Renal pelvis (tissue), 1 donor: ENCODE measurements at regions not wholly inside any gene's neighbourhood (a gene's known extent, or its start where the extent isn't known, plus 50 kb on each side); places are given as distances from the start of the nearest gene placed in this dataset.

Experiments
- DNase-seq: peaks from one replicate; pipeline ENCODE4 v3.0.0-alpha.2; 2013

DNA sequence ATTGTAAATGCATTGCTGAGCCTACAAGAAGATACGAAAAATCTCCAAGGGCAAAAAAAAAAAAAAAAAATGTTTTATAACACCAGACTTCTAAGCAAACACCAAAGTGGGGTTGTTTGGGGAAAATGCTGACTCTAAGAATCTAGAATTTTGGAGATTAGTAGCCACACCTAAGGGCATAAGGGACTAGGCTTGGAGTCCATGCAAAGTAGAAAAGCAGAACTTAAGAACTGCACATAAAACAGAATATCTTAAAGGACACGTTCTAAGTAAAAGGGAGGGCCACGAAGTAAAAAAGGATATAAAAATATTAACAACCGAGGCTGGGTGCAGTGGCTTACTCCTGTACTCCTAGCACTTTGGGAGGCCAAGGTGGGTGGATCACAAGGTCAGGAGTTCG is 269.8 kb upstream of the AUTS2 start:
- no peak for DNase-seq

DNA sequence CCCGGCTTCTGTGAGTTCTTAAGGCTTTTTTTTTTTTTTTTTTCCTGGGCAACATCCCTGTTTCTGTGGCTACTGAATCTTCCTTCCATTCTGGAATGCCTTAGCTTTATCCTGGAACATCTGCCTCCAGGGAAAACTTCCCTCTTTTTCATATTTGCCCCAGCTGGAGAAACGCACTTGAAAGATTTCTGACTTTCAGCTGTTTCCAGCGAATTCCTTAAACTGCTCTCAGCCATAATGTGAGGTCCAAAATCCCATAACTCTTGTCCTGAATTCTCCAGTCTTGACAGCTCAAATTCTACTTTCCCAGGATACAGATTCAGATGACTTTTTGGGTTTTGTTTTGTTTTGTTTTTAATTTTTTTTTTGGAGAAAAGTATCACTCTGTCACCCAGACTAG is 263.6 kb upstream of the AUTS2 start:
- peak; percentile 48 for DNase-seq

DNA sequence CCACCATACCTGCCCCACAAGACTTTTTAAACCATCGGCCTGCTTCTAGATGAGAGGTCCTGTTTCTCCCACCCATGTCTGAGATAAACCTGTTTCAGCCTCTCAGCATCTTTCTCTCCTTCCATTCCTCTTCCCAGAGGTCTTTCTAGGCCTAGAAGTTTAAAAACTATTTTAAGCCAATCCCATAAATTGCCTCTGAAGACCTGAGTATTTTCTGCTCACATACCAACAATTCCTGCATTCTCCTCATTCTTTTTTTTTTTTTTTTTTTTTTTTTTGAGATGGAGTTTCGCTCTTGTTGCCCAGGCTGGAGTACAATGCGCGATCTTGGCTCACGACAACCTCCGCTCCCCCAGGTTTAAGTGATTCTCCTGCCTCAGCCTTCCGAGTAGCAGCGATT is 262.9 kb upstream of the AUTS2 start:
- no peak for DNase-seq

GRCh38 chr7:69336976-69337375 is 261.3 kb upstream of the AUTS2 start:
- DNase-seq, result no peak

DNA sequence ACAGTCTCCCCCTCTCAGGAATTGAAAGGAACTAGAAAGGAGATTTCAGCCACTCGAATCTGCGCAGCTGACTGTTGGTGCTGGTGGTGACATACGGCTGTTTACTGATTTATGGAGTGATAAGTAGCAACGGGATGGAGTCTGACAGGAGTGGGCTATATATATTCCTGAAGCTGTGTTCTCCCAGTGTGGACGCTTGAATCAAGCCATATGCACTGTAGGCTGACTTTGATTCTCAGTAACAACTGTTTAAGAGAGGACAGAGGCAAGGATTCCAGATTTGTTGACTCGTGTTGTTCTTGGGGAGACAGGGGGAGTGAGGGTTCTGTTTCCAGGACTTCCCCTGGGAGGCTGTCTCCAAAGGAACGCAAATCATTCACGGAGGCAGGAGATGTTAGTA is 260.1 kb upstream of the AUTS2 start:
- DNase-seq, result peak; percentile 51

DNA sequence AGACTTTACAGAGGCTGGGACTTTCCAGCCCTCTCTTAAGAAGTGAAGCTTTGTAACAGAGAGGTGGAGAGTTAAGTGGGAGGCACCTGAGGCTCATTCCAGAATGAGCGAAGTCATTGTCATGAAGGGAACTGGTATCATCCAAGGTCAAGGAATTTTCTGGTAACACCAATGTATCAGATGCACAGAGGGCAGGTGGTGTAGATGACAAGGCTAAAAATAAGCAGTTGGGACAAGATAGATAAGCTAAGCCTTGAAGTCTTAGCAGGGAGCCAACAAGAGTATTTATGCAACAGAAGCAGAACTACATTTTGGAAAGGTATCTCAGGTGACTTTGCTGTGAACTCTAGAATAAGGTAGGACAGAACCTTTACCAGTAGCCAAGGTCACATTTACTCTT is 257.0 kb upstream of the AUTS2 start:
- no peak for DNase-seq

GRCh38 chr7:69342154-69342884 is 256.0 kb upstream of the AUTS2 start:
- no peak for DNase-seq

GRCh38 chr7:69349291-69349690 is 249.0 kb upstream of the AUTS2 start:
- no peak for DNase-seq

DNA sequence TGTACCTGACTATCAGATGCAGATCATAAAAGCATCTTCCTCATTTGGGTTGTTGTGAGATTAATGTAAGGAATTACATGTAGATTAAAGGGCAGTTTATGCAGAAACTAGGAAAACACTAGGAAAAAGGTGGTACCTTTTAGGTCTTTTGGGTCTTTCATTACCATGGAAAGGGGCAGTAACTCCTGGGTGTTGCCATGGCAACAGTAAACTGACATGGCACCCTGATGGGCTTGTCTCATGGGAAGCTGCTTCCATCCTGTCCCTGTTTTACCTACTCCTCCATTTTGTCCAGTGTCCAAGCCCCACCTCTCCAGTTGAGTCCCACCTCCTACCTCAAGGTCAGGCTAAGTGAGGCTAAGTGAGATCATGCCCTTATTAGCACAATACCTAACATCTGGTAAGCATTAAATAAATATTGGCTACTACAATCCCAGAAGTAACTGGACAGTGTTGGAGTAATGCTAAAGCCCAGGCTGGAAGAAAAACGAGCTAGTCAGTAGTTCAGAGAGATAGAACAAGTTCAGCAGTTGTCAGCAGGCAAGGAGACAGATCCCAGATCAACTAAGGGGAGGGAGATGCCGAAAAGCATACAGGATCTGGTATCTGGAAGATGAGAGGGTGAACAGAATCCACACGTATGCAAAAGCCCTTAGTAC is 240.0 kb upstream of the AUTS2 start:
- no peak for DNase-seq

- DNase-seq, result no peak
Observed at GRCh38 chr7:69359003-69359700, 239.1 kb upstream of the AUTS2 start.

GRCh38 chr7:69360913-69361312 is 237.4 kb upstream of the AUTS2 start:
- no peak for DNase-seq

GRCh38 chr7:69363136-69363535 is 235.1 kb upstream of the AUTS2 start:
- DNase-seq, result no peak

DNA sequence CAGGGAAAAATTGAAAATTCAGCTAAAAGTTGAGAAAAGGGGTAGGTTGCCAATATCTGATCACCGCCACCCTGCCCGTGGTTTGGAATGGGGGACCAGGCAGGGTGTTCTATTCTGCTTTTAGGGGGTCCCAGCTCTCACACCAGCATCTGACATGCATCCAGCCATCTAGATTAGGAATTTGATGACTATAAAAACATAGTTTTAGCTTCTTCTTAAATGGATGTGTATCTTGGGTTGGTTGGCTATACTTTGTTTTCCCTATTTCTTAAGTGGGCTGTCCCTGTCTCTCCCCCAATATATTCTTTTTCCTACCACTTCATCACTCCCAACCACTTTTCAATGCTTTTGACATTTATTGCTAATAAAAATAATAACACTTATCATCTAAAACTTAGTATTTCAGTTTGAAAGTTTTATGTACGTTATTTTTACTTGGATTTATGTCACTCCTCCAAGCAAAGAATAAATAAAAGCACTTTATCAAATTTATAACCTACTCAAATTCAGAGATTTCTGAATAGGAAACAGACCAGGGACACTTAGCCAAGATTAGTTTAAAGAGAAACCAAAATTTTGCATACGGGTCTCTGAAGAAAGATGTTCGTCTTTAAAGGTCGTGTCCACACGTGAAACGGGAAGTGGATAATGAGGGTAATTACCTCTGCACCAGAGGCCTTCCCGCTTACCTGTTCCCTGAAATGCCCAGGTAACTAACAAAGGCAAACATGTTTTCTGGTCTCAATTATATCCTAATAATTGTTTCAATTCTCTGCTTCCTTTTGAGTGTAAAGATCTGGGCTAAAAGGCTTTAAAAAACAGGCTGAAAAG is 233.2 kb upstream of the AUTS2 start:
- DNase-seq, result peak; percentile 35

DNA sequence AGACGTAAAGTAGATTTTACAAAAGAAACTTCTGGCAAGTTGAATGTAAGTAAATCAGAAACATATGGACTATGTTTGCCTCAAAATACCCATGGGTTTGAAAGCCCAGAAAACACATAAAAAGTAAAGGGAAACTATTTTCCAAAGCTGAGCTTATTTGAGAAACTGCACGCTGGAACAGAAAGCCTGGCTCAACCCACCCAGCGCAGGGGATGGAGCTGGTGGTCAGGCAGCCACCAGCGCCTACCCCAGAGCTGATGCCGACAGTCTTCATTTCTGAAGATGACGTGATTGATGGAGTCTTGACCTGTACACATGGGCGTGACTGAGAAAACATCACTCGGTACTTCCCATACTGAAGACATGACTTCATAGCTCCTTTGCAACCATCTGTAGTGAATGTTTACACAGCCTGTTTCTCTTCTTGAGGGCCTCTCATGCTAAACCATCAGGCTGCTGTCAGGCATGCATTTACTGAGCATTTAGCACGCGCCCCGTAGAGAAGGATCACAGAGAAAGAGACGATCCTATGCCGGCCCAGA is 232.6 kb upstream of the AUTS2 start:
- peak; percentile 50 for DNase-seq

DNA sequence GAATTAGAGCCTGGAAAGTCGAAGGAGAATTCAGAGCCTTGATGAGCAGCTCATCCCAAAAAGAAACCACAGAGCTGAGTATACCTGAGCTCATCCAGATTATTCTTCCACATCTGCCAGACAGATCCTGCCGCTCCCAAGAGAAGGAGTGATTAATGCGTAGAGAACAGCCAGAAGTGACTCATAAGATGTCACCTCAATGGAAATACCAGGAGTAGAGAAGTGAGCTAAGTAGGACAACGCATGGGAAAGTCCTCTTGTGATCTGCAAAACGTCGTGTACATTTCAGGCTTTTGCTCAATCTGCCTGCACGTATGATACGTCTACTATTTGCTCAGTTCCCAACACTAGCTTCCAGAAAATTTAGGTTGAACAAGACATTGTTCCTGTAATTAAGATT is 230.5 kb upstream of the AUTS2 start:
- DNase-seq, result no peak

- DNase-seq, result no peak
Observed at GRCh38 chr7:69373171-69374043, 224.9 kb upstream of the AUTS2 start.

DNA sequence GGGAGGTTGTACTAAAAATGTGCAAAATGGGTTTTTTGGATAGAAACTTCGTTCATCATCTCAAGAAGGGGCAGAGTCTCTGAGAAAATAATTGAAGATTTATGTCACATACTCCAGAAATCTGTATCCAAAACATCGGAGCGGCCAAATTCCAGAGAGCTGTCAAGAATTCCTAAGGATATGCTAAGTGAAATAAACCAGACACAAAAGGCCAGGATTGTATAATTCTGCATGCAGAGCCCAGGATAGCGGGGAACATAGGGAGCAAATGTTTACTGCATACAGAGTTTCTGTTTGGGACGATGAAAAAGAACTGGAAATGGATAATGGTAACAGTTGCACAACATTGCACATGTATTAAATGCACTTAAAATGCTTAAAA is 224.2 kb upstream of the AUTS2 start:
- peak; percentile 39 for DNase-seq

- no peak for DNase-seq
Observed at GRCh38 chr7:69377191-69377590, 221.1 kb upstream of the AUTS2 start.

- no peak for DNase-seq
Observed at GRCh38 chr7:69388452-69389137, 209.7 kb upstream of the AUTS2 start.

GRCh38 chr7:69389216-69389615 is 209.1 kb upstream of the AUTS2 start:
- no peak for DNase-seq
